ENCODE measurements at regions not wholly inside any gene's neighbourhood (a gene's known extent, or its start where the extent isn't known, plus 50 kb on each side); places are given as distances from the start of the nearest gene placed in this dataset.
"Not testable (repeated sequence)": the region's sequence is repeated elsewhere in the genome, so short reads cannot be mapped to it uniquely, and the experiment has no call there.

DNA sequence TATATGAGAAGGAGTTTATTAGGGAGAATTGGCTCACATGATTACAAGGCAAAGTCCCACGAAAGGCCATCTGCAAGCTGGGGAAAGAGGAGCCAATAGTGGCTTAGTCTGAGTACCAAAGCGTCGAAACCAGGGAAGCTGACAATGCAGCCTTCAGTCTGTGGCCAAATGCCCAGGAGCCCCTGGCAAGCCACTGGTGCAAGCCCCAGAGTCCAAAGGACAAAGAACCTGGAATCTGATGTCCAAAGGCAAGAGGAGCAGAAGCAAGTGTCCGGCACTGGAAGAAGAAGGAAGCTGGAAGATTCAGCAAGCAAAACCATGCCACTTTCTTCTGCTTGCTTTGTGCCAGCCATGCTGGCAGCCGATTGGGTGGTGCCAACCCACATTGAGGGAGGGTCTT is 74.3 kb upstream of the NPAS2 start:
- no peak overlapping the region for H3K27ac Mint-ChIP-seq
- H3K9me3 Mint-ChIP-seq: no peaks in the 10 kb centered on the region
- peaks cover 24% of the 10 kb centered on the region for H3K4me1 Mint-ChIP-seq (ENCODE audit: unreplicated experiment)
- no peak for DNase-seq (ENCODE audit: extremely low spot score, unreplicated experiment)
- no peaks in the 10 kb centered on the region for H3K36me3 Mint-ChIP-seq
- no peak overlapping the region for H3K4me3 Mint-ChIP-seq
- TF ChIP-seq, protein P1, sequence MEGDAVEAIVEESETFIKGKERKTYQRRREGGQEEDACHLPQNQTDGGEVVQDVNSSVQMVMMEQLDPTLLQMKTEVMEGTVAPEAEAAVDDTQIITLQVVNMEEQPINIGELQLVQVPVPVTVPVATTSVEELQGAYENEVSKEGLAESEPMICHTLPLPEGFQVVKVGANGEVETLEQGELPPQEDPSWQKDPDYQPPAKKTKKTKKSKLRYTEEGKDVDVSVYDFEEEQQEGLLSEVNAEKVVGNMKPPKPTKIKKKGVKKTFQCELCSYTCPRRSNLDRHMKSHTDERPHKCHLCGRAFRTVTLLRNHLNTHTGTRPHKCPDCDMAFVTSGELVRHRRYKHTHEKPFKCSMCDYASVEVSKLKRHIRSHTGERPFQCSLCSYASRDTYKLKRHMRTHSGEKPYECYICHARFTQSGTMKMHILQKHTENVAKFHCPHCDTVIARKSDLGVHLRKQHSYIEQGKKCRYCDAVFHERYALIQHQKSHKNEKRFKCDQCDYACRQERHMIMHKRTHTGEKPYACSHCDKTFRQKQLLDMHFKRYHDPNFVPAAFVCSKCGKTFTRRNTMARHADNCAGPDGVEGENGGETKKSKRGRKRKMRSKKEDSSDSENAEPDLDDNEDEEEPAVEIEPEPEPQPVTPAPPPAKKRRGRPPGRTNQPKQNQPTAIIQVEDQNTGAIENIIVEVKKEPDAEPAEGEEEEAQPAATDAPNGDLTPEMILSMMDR (conservative IDR thresholded peaks at IDR 0.05): no peak
- H3K27me3 Mint-ChIP-seq: peaks cover 34% of the 10 kb centered on the region

DNA sequence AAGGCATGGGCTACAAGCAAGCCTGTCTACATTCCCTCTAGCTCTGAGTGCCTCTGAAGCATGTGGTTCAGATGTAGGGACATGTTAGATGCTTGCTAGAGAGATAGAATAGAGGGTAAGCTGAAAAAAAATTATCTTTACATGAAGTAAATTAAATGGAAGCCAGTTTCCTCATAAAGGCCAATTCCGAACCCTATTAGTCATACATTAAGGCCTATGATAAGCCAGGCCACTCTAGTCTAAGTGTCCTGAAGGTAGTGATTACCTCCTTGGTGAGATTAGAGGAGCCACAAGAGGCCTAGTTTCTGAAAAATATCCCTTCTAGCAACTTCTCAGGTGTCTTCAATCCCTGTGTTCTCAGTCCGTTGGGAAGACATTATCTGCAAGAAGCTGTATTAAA is 72.4 kb upstream of the NPAS2 start:
- no peak overlapping the region for H3K4me3 Mint-ChIP-seq
- H3K27ac Mint-ChIP-seq: no peak overlapping the region
- peaks cover 34% of the 10 kb centered on the region for H3K27me3 Mint-ChIP-seq
- H3K4me1 Mint-ChIP-seq (ENCODE audit: unreplicated experiment): peaks cover 19% of the 10 kb centered on the region
- TF ChIP-seq, protein P1 (conservative IDR thresholded peaks at IDR 0.05): no peak
- H3K9me3 Mint-ChIP-seq: no peaks in the 10 kb centered on the region
- DNase-seq (ENCODE audit: extremely low spot score, unreplicated experiment): no peak
- H3K36me3 Mint-ChIP-seq: no peaks in the 10 kb centered on the region

DNA sequence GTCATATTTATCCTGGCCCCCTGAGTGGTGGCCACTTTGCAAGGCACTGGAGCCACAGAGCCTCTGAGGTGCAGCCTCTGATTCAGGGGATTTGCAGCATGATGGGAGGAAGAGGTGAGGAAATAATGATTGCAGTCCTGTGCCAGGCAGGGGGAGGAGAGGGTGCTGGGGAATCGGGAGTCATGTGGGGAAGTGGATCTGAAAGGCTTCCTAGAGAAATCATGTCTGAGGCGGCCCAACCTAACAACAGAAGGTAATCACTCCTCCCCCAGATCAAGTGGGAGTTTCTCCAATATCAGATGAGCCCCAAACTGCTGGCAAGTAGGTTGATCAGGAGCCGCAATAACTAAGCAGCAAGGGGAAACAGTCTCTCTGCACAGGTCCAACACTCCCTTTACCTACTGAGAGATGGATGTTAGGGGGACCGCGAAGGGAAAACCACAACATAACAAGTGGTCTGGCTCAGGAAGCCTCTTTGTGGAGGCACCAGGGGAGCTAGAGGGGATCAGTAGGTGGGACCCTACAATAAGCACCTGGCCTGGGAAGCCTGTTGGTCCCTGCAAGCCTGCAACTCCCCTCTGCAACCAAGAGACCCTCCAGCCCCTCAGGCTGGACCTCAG is 71.8 kb upstream of the NPAS2 start:
- Mint-ChIP-seq H3K36me3 (no peaks in the 10 kb centered on the region), H3K9me3 (no peaks in the 10 kb centered on the region), H3K27me3 (peaks cover 32% of the 10 kb centered on the region), H3K4me1 (ENCODE audit: unreplicated experiment) (peaks cover 13% of the 10 kb centered on the region), H3K4me3 (no peak overlapping the region), H3K27ac (no peak overlapping the region)
- TF ChIP-seq, protein P1 (conservative IDR thresholded peaks at IDR 0.05): no peak
- no peak for DNase-seq (ENCODE audit: extremely low spot score, unreplicated experiment)

DNA sequence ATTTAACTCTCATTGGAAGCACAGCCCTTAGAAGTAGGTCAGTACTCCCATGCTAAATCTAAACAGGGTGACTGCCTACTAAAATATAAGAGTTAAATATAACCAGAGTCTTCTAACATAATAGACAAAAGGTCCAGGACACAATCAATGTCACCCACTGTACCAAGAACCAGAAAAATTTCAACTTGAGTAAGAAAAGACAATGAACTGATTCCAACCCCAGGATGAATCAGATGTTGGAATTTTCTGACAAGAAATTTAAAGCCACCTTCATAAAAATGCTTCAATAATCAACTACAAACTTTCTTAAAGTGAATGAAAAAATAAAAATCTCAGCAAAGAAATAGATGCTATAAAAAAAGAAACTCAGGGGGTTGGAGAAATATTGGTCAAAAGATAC is 71.3 kb upstream of the NPAS2 start:
- no peaks in the 10 kb centered on the region for H3K36me3 Mint-ChIP-seq
- no peak overlapping the region for H3K27ac Mint-ChIP-seq
- H3K9me3 Mint-ChIP-seq: no peaks in the 10 kb centered on the region
- DNase-seq (ENCODE audit: extremely low spot score, unreplicated experiment): no peak
- H3K4me3 Mint-ChIP-seq: no peak overlapping the region
- TF ChIP-seq, protein P1 (conservative IDR thresholded peaks at IDR 0.05): no peak
- H3K4me1 Mint-ChIP-seq (ENCODE audit: unreplicated experiment): peaks cover 12% of the 10 kb centered on the region
- peaks cover 35% of the 10 kb centered on the region for H3K27me3 Mint-ChIP-seq

- no peak overlapping the region for H3K27ac Mint-ChIP-seq
- H3K4me1 Mint-ChIP-seq (ENCODE audit: unreplicated experiment): peaks cover 5% of the 10 kb centered on the region
- peaks cover 40% of the 10 kb centered on the region for H3K27me3 Mint-ChIP-seq
- no peaks in the 10 kb centered on the region for H3K9me3 Mint-ChIP-seq
- TF ChIP-seq, protein P1 (conservative IDR thresholded peaks at IDR 0.05): no peak
- no peak for DNase-seq (ENCODE audit: extremely low spot score, unreplicated experiment)
- no peaks in the 10 kb centered on the region for H3K36me3 Mint-ChIP-seq
- H3K4me3 Mint-ChIP-seq: no peak overlapping the region
Observed at GRCh38 chr2:100749771-100750542, 70.0 kb upstream of the NPAS2 start.

GRCh38 chr2:100751871-100752625 is 67.9 kb upstream of the NPAS2 start:
- DNase-seq (ENCODE audit: extremely low spot score, unreplicated experiment); H3K4me3 Mint-ChIP-seq; H3K36me3 Mint-ChIP-seq; H3K4me1 Mint-ChIP-seq (ENCODE audit: unreplicated experiment); H3K27ac Mint-ChIP-seq; H3K9me3 Mint-ChIP-seq: not testable (repeated sequence)
- H3K27me3 Mint-ChIP-seq: peaks cover 42% of the 10 kb centered on the region
